A673 (cell line): ENCODE measurements at regions not wholly inside any gene's neighbourhood (a gene's known extent, or its start where the extent isn't known, plus 50 kb on each side); places are given as distances from the start of the nearest gene placed in this dataset.

Source experiments
- EZH2 ChIP-seq: fragments of 200-600 bp; sonication (generic); IDR thresholded peaks from 2 replicates; pipeline ENCODE4 v1.6.1; 2017; ENCODE audit warnings: borderline replicate concordance, low read depth, mild to moderate bottlenecking, mixed read lengths, antibody characterized with exemption, low read length; ENCODE audit not compliant: poor library complexity, severe bottlenecking
- TF ChIP-seq, protein P1 (sequence below): fragments of 300-800, 200-600 bp; sonication (generic); conservative IDR thresholded peaks from 2 replicates; pipeline ENCODE4 v1.5.1; 2017; ENCODE audit warnings: low read depth, mild to moderate bottlenecking, antibody characterized with exemption, low read length, moderate library complexity, mixed read lengths

- TF ChIP-seq, protein P1, sequence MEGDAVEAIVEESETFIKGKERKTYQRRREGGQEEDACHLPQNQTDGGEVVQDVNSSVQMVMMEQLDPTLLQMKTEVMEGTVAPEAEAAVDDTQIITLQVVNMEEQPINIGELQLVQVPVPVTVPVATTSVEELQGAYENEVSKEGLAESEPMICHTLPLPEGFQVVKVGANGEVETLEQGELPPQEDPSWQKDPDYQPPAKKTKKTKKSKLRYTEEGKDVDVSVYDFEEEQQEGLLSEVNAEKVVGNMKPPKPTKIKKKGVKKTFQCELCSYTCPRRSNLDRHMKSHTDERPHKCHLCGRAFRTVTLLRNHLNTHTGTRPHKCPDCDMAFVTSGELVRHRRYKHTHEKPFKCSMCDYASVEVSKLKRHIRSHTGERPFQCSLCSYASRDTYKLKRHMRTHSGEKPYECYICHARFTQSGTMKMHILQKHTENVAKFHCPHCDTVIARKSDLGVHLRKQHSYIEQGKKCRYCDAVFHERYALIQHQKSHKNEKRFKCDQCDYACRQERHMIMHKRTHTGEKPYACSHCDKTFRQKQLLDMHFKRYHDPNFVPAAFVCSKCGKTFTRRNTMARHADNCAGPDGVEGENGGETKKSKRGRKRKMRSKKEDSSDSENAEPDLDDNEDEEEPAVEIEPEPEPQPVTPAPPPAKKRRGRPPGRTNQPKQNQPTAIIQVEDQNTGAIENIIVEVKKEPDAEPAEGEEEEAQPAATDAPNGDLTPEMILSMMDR: no peak
- no peak for TF ChIP-seq EZH2
These were observed 245.3 kb downstream of the PARN start for GRCh38 chr16:14384745-14385144.
